GM19328 (cell line): ENCODE measurements at regions not wholly inside any gene's neighbourhood (a gene's known extent, or its start where the extent isn't known, plus 50 kb on each side); places are given as distances from the start of the nearest gene placed in this dataset.

Experiments
- ATAC-seq: cut with Tn5 transposase; IDR thresholded peaks from one replicate; pipeline ENCODE4 v1.9.1; 2021; ENCODE audit warnings: mild to moderate bottlenecking, moderate library complexity; ENCODE audit not compliant: unreplicated experiment

GRCh38 chr18:54767098-54767497 lies 61.2 kb upstream of the RAB27B start:
- ATAC-seq = no peak

DNA sequence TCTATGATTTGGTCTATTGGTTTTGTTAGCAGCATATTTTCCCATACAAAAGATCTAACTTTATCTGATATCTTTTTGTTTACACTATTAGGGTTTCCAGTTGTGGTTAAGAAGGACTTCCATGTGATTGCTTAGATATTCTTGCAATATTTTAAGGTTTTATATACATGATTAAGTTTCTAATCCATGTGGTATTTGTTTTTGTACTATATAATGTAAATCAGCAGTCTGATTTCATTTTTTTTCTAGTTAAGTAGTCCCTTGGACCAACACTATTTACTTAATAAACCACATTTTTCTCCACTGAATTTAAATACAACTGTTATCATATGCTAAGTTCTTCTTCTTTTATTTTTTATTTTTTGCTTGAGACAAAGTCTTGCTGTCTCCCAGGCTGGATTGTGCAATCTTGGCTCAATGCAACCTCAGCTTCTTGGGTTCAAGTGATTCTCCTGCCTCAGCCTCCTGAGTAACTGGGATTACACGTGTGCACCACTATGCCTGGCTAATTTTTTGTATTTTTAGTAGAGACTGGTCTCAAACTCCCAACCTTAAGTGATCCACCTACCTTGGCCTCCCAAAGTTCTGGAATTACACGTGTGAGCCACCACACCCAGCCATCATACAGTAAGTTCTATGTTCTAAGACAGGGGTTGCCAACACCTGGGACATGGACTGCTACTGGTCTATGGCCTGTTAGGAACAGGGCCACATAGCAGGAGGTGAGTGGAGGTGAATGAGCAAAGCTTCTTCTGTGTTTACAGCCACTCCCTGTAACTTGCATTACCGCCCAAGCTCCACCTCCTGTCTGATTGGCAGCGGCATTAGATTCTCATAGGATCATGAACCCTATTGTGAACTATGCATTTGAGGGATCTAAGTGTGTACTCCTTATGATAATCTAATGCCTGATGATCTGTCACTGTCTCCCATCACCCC lies 58.5 kb upstream of the RAB27B start:
- ATAC-seq = no peak

GRCh38 chr18:54772056-54772455 lies 56.2 kb upstream of the RAB27B start:
- no peak for ATAC-seq

GRCh38 chr18:54774423-54774822 lies 53.9 kb upstream of the RAB27B start:
- no peak for ATAC-seq

GRCh38 chr18:54774981-54775665 lies 53.2 kb upstream of the RAB27B start:
- no peak for ATAC-seq

- ATAC-seq = no peak
These were observed 52.6 kb upstream of the RAB27B start for GRCh38 chr18:54775686-54776085.

- no peak for ATAC-seq
These were observed 51.8 kb upstream of the RAB27B start for GRCh38 chr18:54776282-54776977.

GRCh38 chr18:54777118-54777791 lies 51.0 kb upstream of the RAB27B start:
- no peak for ATAC-seq

DNA sequence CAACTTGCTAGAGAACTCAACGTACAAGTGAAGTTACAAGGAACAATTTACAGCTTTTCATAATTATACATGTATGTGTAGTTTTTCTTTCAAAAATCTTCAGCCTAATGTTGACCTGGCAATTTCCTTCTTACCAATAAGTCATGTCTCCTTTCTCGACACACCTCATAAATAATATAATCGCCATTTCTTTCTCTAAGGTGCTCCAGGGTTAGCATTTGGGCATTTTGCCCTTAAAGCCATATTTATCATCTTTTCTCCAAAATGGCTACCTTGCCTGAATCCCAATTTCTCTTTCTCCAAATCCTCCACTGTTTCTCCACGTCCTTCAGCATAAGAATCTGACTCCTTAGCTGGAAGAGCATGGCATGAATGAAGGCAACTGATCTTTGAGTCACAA lies 50.3 kb upstream of the RAB27B start:
- no peak for ATAC-seq
